Jurkat, Clone E6-1 (cell line): ENCODE measurements at regions not wholly inside any gene's neighbourhood (a gene's known extent, or its start where the extent isn't known, plus 50 kb on each side); places are given as distances from the start of the nearest gene placed in this dataset.

ENCODE experiments used
- DNase-seq: peaks from one replicate; pipeline ENCODE4 v3.0.0-alpha.2; 2011; ENCODE audit warnings: low read depth, low spot score
- H3K4me3 ChIP-seq: 2 replicates; pipeline ENCODE4 v1.5.1; 2011; ENCODE audit warnings: mild to moderate bottlenecking, low read length, control low read depth, moderate library complexity

DNA sequence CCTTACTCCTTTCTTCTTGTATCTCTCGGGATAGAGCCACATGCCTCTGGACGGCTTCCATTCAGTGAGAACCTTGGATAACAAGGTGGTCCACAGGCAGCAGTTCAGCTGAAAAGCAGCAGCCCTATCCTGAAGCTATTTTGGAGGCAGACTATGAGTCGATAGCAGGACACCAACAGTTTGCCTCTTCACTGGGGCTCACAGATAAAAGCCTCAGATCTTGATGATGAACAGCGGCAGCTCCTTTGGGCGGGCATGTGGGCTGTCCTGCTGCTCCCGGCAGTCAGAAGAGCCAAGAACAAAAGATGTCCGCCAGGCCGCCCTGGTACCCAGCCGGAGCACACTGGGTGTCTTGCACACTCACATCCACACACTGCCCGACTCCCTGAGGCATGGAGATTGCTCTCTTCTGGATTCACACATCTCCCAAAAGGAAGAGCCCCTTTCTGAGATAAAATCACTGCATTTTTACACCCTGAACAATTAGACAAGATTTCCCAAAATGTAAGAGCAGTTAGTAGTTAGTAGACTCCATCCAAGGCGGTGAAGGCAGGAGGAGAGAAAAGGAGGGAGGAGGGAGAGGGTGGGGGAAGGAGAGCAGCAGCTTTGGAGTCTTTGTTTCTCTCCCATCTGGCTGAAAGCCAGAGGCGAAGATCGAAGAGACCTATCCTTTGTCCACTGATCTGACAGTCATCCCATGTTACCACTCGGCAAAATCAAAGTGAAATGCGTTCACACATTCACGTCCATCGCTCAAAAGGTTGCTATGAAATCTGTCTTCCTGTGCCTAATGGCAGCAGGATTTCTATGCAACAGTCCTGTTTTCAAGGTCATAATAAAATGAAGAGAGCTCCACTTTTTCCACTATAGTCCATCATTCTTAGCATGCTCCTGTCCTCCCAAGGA, 90.1 kb upstream of the KLF7 start:
- no peak overlapping the region for H3K4me3 ChIP-seq
- DNase-seq = no peak

DNA sequence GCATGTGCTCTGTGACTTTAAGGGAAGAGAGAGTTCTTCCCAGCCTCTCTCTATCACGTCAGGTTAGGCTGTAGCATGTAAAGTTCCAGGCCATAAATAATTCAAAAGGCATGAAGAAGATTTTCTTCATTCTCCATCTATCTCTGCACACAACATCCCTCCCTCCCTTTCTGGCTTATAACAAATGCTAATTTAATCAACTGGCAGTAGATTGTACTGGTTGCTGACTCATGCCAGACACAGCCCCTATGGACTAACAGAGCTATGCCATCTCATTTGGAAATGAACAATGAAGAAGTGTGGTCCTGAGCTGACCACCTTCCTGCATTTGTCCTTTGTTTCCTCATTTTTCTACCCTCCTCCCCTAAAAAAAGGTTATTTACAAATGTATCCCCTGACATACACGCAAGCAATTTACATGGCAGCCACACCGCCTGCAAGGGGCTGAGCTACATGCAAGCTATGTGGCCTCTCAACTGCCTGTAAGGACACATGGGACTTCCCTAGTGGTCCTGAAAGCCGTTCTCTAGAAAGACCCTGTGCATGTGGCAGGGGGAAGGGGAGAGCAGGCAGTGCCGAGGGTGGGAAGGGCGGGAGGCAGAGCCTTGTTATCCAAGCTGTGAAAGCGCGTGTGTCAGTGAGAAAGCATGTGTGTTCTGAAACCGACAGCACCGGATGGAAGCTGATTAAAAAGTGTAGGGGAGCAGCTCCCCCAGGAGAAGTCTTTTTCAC, 90.9 kb upstream of the KLF7 start:
- H3K4me3 ChIP-seq = no peak overlapping the region
- DNase-seq = no peak

DNA sequence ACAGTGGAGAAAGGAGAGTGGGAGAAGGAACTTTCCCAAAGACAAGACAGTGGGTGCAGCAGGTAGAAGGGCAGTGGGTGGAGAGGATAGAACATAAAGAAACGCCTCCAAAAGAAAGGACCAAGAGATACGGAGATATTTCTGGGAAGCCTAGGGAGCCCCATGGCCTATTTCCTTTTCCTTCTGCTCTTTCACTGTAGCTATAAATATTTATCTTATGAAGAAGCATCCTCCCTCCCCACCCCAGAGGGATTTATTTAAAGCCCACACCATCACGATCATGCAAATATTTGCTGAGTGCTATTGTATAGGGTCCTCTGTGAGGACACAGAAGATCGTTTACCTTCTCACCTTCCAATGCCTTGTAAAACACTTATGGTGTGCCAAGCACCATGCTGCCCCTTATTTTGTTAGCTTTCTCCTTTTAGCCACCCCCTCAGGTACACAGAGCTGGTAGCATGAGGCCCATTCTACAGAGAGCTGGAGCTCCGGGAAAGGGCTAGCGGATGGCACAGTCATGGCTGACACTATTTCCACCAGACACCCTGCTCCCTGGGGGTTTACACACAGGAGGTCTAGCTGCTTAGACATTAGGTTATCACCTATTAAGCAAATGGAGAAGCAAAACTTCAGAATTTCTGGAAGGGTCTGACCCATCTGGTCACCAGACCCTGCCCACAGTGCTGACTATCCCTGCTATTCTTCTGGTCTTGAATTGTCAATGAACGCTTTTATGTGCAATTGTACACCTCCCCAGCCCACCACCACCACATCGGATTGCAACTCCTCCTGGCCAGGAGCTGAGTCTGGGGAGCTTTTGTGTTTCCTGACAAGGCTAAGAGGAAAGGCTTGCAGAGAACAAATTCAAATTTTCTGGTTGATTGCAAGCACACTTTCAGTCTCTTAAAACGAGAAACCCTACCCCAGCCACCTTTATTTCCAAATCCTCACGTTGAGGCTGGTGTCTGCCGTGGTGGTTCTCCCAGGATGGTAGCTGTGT, 91.8 kb upstream of the KLF7 start:
- no peak overlapping the region for H3K4me3 ChIP-seq
- no peak for DNase-seq

DNA sequence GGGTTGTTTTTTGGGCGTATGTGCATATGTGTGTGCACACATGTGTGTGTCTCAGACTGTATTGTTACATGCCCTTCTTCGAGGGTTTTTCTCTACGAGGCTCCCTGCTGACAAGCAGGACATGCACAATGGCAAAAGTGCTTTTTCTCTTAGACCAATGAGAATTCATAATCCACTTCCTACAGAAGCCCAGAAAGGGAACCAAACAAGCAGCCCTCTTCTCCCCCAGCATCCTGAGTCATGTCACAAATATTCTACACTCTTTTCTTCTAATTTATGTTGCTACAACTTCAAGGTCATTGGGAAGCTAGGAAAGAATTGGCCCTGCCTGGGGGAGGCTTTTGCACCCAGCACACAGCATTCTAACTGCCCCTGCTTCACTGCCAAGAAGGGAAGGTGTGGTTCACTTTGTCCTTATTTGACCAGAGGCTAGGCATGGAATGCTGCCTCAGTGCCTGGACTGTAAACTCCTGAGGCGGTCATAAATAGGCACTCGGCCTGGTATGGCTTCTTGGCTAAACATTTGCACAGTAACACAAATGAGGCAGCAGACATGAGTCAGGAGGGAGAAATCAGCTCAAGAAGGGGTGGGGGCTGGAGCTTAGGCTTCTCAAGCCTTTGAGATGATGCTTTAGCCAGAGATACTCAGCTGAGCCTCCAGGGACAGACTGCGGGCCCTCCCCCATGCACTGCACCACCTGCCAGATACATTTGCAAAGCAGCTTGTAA, 92.7 kb upstream of the KLF7 start:
- no peak for DNase-seq
- H3K4me3 ChIP-seq = no peak overlapping the region

DNA sequence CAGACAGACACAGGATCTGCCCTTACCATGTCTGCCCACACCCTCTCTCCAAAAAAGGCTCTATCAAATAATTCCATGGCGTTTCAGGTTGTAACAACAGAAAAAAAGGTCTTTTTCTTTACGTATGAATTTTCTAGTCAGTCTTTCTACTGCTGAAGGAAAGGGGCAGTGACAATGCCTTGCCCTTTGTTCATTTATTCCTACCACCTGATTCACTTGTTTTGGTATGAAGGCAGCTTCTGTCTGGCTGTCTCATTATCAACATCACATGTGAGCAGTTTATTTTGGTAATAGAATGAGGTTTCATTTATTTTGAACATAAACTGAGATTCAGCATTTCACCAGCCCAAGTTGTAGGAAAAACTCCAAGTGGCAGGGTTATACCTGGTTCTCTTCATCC, 94.3 kb upstream of the KLF7 start:
- H3K4me3 ChIP-seq = no peak overlapping the region
- DNase-seq = no peak

DNA sequence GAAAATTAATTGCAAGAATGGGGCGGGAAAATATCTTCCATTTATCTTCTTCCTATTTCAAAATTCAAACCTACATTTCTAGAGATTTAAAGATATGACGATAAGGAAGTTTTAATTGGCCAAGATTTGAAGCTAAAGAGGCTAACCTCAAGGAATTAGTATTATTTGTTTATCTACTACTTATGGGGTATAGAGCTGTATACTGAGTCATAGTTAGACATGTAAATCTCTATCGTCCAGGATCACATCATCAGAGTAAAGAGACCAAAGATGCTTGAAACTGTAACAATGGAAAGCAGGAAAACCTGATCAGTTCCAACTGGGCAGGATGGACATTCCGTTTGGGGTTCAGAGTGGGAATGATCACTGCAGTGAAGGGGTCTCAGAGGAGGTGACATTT, 95.2 kb upstream of the KLF7 start:
- no peak for DNase-seq
- no peak overlapping the region for H3K4me3 ChIP-seq

DNA sequence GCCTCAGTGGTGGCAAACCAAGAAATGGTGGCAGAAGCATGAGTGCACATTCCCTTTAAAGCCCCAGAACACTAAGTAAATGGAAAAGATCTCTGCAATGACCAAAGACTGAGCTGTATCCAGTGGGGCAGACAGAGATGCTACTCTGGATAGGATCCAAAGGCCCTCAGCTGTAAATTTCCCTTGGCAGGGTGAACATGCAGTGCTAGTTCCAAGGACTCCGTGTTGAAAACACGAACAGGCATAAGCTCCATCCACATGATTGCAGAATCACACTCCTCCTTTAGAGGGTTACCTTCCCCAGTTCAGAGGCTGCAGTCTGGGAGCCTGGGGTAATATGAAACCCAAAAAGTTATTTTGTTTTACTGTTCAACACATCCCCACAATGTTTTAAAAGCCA, 98.6 kb upstream of the KLF7 start:
- no peak overlapping the region for H3K4me3 ChIP-seq
- no peak for DNase-seq

DNA sequence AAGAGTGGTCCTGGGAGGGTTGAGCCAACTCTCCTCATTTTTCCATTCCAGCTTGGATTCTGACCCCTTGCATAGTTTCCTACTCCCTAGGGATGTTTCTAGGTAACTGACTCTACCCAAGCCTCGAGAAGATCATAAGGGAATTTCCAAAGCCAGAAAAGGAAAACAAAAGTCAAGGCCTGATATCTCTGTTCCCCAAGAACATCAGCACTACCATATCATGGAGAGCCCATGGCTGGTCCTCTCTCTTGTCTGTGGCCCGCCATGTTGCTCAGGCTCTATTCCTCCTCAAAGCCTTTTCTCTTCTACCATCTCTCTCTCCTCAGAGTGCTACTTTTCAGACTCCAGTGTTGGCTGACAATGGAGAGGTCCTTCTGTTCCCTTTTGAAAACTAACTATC, 99.6 kb upstream of the KLF7 start:
- no peak overlapping the region for H3K4me3 ChIP-seq
- DNase-seq = no peak

DNA sequence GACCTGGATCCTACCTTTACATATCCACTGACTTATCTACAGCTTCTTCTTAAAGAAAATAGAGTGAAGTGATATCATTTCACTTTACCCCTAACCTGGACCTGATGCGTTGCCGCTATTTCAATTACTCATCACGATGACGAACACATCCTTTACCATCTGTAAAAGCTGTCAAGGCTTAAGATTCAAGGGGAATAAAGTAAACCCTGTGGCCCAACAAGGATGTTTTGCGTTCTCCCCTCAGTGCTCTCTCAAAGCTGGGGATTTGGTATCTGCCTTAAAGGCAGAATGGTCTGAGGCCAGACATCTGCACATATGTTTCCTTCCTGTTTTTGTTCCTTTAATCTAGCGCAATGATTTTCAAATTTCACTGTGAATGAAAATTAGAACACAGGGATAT, 100.1 kb upstream of the KLF7 start:
- H3K4me3 ChIP-seq = no peak overlapping the region
- DNase-seq = no peak

DNA sequence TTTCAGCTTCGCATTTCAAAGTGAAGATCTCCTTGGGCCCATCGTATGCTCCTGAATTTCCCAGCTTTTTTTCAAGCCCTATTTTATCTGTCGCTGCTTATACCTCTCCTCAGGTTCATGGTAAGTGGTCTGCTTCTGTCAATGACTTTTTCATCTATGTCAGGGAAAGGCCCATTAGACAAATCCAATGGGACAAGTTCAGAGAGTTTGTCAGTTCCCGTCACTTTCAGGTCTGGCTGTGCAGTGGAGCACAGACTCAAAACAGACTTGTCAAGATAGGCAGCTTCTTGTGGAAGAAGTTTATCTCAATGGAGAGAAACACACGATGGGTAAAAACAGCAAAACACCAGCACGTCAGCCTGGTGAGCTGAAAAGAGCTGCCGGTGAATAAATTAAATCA, 100.9 kb upstream of the KLF7 start:
- no peak overlapping the region for H3K4me3 ChIP-seq
- DNase-seq = no peak

DNA sequence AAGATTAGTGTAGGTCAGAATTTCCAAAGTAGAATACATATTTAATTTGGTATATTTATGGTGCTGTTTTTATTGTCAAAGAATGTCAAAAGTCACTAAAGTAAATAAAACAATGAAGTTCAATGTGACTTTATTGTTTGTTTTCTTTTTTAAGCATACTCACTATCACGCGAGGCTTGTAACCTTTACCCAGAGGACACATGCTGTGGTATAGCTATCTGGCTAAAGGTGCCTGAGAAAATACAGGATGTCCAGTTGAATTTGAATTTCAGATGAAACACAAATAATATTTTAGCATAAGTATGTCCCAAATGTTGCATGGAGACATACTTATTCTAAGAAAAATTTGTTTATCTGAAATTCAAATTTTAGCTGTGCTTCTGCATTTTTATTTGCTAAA, 103.3 kb upstream of the KLF7 start:
- no peak for DNase-seq
- no peak overlapping the region for H3K4me3 ChIP-seq

DNA sequence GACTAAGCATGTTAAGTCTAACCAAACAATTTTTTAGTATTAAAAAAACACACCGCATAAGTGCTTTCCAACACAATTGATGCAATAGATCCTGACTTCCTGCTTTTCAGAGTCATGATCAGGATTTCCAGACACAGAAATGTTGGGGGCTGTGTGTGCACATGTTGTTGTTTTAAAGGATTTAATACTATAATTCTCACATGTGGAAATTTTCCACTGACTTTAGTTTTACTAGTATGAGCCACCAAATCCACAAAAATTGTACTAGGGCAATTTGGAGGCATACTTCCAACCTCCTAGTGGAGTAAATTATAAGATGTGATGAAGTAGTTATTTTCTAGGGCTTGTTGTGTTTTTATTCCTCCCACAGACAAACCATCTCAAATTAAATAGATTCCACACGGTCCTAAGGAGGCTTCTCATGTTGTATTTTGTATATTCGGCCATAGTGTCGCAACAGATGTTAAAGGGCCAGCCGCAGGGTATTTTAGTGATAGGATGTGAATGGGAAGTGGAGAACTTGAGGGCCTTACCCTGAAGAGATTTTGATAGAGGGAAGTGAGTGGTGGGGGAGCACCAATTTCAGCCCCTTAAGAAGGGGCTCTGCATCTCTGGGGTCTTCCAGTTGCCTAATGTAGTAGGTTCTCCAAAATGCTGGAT, 108.9 kb upstream of the KLF7 start:
- H3K4me3 ChIP-seq = no peak overlapping the region
- no peak for DNase-seq

DNA sequence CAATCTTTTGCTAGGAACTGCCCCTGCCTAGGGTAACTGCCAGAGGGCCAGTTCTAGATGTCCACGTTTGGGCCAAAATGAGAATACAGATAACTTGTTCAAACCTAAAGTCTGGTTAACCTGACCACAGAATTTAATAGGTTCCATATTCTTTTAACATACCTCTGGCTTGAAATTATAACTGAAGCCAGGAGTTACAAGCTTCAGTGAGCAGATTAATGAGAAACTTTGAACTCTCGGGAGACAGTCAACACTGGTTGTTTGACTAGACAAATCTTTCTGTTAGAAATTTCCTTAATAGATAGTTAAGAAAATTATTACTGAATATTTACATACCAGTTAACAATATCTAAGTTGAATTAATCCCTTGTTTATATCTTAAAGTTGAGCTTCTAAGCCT, 110.0 kb upstream of the KLF7 start:
- DNase-seq = no peak
- no peak overlapping the region for H3K4me3 ChIP-seq

DNA sequence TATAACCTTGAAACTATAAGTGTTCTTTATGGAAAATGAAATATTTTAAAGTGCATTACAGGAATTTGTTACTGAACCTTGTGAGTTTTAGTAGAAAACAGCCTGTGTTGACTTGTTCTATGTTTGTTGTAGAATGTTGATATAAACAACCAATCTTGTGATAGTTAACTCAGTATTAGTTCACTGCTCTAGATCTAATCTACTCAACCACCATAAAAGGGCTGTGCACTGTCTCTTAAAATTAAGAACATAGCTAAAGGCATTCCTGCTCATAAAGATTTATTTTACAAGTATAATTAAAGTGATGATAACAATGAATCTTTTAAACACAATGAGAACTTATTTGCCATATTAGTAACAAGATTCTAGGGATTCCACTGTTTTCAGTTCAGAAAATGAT, 110.5 kb upstream of the KLF7 start:
- DNase-seq = no peak
- no peak overlapping the region for H3K4me3 ChIP-seq

DNA sequence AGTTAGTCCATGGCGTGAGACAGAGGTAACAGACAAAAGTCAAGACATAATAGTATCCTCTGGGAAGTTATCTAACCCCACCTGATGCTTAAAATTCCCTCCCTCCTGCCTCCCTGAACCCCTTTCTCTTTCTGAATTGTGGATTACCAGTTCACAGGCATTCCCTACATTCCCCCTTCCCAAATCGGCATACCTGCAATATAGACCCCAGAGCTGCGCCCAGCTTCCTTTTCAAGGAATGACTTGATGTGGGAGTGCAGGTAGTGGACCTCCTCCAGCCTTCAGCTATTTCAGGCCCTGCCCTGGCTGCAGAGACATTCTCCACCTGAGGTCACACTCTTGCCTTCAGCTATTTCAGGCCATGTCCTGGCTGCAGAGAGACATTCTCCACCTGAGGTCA, 111.1 kb upstream of the KLF7 start:
- H3K4me3 ChIP-seq = no peak overlapping the region
- no peak for DNase-seq

DNA sequence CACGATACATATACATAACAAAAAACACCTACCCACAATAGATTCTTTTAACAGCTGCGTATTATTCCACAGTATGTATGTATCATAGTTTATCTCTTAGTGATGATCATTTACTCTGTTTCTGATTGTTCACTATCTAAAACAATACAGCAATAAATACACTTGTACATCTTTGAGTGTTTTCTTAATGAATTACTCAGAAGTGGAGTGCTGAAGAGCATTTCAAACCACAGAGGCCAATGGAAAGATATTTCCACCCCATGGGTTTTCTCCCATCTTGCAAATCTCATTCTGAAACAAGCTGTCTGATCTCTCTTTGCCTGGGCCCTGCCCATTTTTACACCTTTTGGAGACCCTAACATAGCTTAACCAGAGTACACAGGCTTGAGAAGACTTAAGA, 113.8 kb upstream of the KLF7 start:
- no peak for DNase-seq
- no peak overlapping the region for H3K4me3 ChIP-seq

DNA sequence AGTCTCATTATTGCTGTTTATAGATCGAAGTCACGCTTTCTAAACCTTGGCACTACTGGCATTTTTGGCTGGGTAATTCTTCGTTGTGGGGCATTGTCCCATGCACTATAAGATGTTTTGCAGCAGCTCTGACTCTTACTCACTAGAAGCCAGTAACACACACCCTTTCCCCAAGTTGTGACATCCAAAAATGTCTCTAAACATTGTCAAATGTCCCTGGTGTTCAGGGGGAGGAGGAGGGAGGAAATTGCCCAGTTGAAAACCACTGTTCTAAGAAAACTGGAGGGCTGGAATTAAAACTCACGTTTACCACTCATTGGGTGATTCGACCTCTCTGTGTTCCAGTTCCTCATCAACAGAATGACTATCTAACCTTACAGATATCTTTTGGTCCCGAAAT, 115.7 kb upstream of the KLF7 start:
- no peak for DNase-seq
- no peak overlapping the region for H3K4me3 ChIP-seq

DNA sequence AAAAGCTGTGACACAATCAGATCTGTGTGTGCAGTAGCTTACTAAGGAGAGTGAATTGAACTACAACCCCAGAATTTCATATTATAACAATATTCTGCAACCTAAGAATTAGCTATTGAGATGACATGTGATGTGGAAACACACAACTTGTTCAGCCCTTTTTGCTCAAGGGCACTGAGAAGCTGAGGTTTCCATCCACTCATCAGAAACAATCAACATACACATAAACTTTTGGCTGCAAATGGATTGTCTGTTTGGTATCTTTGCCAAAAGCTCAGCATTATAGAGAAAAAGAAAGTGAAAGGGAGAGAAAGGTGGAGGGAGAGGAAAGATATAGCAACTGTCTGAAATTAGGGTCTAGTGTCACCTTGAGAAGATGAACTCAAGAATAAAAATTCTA, 117.2 kb upstream of the KLF7 start:
- H3K4me3 ChIP-seq = no peak overlapping the region
- DNase-seq = no peak

DNA sequence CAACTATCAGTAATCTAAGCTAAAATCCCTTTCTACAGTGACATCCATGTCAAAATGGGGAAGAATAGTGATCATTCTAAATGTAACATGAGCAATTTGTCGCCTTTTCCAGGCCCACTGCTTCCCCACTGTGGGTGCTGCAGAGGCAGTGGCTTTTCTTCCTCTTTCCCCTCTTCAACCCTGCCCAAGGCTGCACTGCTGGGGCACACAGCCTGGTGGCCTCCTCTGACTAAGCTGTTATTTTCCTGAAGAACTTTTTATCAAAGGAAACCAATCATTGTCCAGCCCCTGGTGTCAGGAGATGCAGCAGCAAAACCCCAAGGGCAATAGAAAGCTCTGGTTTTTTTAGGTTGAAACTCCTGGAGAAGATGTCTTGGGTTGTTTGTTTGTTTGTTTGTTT, 117.6 kb upstream of the KLF7 start:
- no peak for DNase-seq
- no peak overlapping the region for H3K4me3 ChIP-seq
